Osteoblast (primary cell): ENCODE measurements at regions not wholly inside any gene's neighbourhood (a gene's known extent, or its start where the extent isn't known, plus 50 kb on each side); places are given as distances from the start of the nearest gene placed in this dataset.

Source experiments
- DNase-seq: peaks from one replicate; pipeline ENCODE4 v3.0.0; 2011; ENCODE audit warnings: low spot score, mixed read lengths; ENCODE audit not compliant: insufficient read length; ENCODE audit errors: missing footprints
- H2AFZ ChIP-seq: 2 replicates; pipeline ENCODE4 v1.6.0; 2011; ENCODE audit warnings: mild to moderate bottlenecking, low read length
- H3K27ac ChIP-seq: 2 replicates; pipeline ENCODE4 v1.5.1; 2011; ENCODE audit warnings: mild to moderate bottlenecking, low read depth, low read length, moderate library complexity
- H3K27me3 ChIP-seq: 2 replicates; pipeline ENCODE4 v1.6.0; 2012; ENCODE audit warnings: mild to moderate bottlenecking, control low read depth, inconsistent platforms, low read length, moderate library complexity; ENCODE audit not compliant: insufficient read depth
- H3K36me3 ChIP-seq: 2 replicates; pipeline ENCODE4 v1.5.1; 2011; ENCODE audit warnings: mild to moderate bottlenecking, low read length, control low read depth, moderate library complexity; ENCODE audit not compliant: insufficient read depth
- H3K4me1 ChIP-seq: 2 replicates; pipeline ENCODE4 v1.5.1; 2011; ENCODE audit warnings: mild to moderate bottlenecking, low read length, control low read depth, moderate library complexity; ENCODE audit not compliant: insufficient read depth
- H3K4me2 ChIP-seq: 2 replicates; pipeline ENCODE4 v1.6.0; 2011; ENCODE audit warnings: mild to moderate bottlenecking, low read length; ENCODE audit not compliant: insufficient read depth
- H3K4me3 ChIP-seq: fragments of 200-600 bp; sonication (generic); 3 replicates; pipeline ENCODE4 v1.5.1; 2012; ENCODE audit warnings: mild to moderate bottlenecking, low read length, inconsistent platforms; ENCODE audit not compliant: insufficient read depth
- H3K79me2 ChIP-seq: 2 replicates; pipeline ENCODE4 v1.6.0; 2012; ENCODE audit warnings: mild to moderate bottlenecking, low read length, control low read depth, inconsistent platforms; ENCODE audit not compliant: insufficient read depth
- H3K9me3 ChIP-seq: 2 replicates; pipeline ENCODE4 v1.5.1; 2011; ENCODE audit warnings: low read depth, low read length, control low read depth
- H4K20me1 ChIP-seq: 2 replicates; pipeline ENCODE4 v1.6.0; 2012; ENCODE audit warnings: mild to moderate bottlenecking, low read length, control low read depth; ENCODE audit not compliant: insufficient read depth
- TF ChIP-seq, protein P1 (sequence below): IDR thresholded peaks from 2 replicates; pipeline ENCODE4 v1.5.1; 2011; ENCODE audit warnings: mild to moderate bottlenecking, low read depth, low read length, moderate library complexity; ENCODE audit errors: extremely low read depth

- Histone ChIP-seq H4K20me1 (no peaks in the 10 kb centered on the region), H3K4me2 (no peak overlapping the region), H3K27ac (no peak overlapping the region), H3K9me3 (no peaks in the 10 kb centered on the region), H2AFZ (no peak overlapping the region), H3K4me1 (no peaks in the 10 kb centered on the region), H3K79me2 (no peaks in the 10 kb centered on the region), H3K4me3 (no peak overlapping the region), H3K27me3 (no peaks in the 10 kb centered on the region), H3K36me3 (no peaks in the 10 kb centered on the region)
- DNase-seq = no peak
- TF ChIP-seq, protein P1, sequence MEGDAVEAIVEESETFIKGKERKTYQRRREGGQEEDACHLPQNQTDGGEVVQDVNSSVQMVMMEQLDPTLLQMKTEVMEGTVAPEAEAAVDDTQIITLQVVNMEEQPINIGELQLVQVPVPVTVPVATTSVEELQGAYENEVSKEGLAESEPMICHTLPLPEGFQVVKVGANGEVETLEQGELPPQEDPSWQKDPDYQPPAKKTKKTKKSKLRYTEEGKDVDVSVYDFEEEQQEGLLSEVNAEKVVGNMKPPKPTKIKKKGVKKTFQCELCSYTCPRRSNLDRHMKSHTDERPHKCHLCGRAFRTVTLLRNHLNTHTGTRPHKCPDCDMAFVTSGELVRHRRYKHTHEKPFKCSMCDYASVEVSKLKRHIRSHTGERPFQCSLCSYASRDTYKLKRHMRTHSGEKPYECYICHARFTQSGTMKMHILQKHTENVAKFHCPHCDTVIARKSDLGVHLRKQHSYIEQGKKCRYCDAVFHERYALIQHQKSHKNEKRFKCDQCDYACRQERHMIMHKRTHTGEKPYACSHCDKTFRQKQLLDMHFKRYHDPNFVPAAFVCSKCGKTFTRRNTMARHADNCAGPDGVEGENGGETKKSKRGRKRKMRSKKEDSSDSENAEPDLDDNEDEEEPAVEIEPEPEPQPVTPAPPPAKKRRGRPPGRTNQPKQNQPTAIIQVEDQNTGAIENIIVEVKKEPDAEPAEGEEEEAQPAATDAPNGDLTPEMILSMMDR = no peak
These were observed 1526.3 kb downstream of the BRD1 start for GRCh38 chr22:48301421-48301820.

DNA sequence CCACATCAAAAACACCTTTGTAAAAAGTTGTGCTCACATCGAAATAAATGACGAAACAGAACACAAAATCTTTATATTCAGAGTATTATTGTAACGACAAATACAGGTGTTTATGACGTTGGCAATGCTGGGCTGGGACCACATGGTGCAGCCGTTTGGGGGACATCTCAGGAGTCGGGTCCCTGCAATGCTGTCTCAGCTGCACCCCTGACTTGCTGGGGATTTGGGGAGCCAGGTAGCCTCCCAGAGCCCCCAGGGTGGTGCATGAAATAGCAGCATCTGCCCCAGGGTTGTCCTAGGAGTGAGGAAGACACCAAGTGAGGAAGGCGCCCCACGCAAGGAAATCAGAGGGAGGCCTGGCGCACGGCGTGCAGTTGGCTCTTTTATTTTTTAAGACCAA lies 1526.8 kb downstream of the BRD1 start:
- Histone ChIP-seq H3K27ac (no peak overlapping the region), H3K27me3 (no peaks in the 10 kb centered on the region), H2AFZ (no peak overlapping the region), H3K79me2 (no peaks in the 10 kb centered on the region), H3K4me3 (no peak overlapping the region), H3K9me3 (no peaks in the 10 kb centered on the region), H3K4me2 (no peak overlapping the region), H4K20me1 (no peaks in the 10 kb centered on the region), H3K36me3 (no peaks in the 10 kb centered on the region), H3K4me1 (no peaks in the 10 kb centered on the region)
- no peak for DNase-seq
- TF ChIP-seq, protein P1 = no peak

DNA sequence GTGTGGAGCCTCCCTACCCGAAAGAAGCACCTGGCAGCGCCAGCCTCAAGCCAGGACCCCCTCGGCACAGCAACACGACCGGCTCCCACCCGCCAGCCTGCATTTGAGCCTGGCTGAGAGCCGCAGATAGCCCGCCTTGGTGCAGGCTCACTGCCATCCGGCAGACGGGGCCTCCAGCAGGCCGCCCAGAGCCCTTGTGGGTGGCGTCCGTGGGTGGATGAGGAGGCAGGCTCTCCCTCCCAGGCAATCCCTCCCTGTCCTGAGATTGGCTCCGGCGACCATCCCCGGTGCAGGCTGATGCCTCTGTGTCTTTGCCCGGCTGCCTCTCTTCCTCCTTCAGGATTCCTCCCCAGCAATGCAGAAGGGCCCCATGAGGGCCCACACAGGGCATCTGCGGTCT lies 1527.9 kb downstream of the BRD1 start:
- Histone ChIP-seq H3K4me1 (no peaks in the 10 kb centered on the region), H3K27me3 (no peaks in the 10 kb centered on the region), H3K79me2 (no peaks in the 10 kb centered on the region), H3K4me3 (no peak overlapping the region), H2AFZ (no peak overlapping the region), H3K36me3 (no peaks in the 10 kb centered on the region), H3K27ac (no peak overlapping the region), H3K4me2 (no peak overlapping the region), H3K9me3 (no peaks in the 10 kb centered on the region), H4K20me1 (no peaks in the 10 kb centered on the region)
- no peak for DNase-seq
- TF ChIP-seq, protein P1 = no peak

DNA sequence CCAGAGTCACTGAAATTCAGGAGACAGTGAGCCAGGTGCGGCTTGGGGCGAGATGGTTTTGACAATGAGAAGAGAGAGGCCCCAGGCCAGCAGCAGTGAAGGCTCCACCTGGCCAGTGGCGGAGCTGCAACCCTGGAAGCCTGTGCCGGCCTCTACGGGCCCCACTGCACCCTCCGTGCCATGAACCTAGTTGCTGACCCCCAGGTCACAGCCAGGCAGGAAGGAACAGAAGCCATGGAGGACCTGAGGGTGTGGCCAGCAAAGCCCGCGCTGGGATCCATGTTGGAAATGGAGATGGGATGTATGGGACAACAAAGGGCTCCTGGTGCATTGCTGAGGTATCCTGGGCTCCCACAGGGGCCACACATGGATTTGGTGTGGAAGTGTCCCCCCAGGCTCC lies 1528.5 kb downstream of the BRD1 start:
- Histone ChIP-seq H2AFZ (no peak overlapping the region), H3K27me3 (no peaks in the 10 kb centered on the region), H3K36me3 (no peaks in the 10 kb centered on the region), H3K79me2 (no peaks in the 10 kb centered on the region), H3K9me3 (no peaks in the 10 kb centered on the region), H3K4me3 (no peak overlapping the region), H3K4me2 (no peak overlapping the region), H3K27ac (no peak overlapping the region), H3K4me1 (no peaks in the 10 kb centered on the region), H4K20me1 (no peaks in the 10 kb centered on the region)
- no peak for DNase-seq
- TF ChIP-seq, protein P1 = no peak
